HCT116 (cell line): ENCODE measurements at regions not wholly inside any gene's neighbourhood (a gene's known extent, or its start where the extent isn't known, plus 50 kb on each side); places are given as distances from the start of the nearest gene placed in this dataset.

Experiments
- ELF1 ChIP-seq: IDR thresholded peaks from 2 replicates; pipeline ENCODE4 v1.6.1; 2012; ENCODE audit warnings: low read depth, borderline replicate concordance
- POLR2A ChIP-seq: IDR thresholded peaks from 2 replicates; pipeline ENCODE4 v1.7.0; 2011; ENCODE audit warnings: borderline replicate concordance; ENCODE audit not compliant: insufficient read depth, insufficient read length; ENCODE audit errors: extremely low read depth
- TF ChIP-seq, protein P1 (sequence below), 3 experiments: fragments of 200-600 bp in 1 of 3; sonication (generic) in 1 of 3; IDR thresholded peaks in 2 of 3; conservative IDR thresholded peaks in 1 of 3; 2 replicates each; pipeline ENCODE4 v1.5.1; 2012 to 2017; ENCODE audit warnings: low read depth in 2 of 3, low read length in 2 of 3, antibody characterized with exemption in 1 of 3, borderline replicate concordance in 1 of 3, control low read depth in 1 of 3, mild to moderate bottlenecking in 1 of 3, mixed read lengths in 1 of 3, mixed run types in 1 of 3, moderate library complexity in 1 of 3; ENCODE audit not compliant: insufficient read depth in 1 of 3
- TF ChIP-seq, protein P2 (sequence below): IDR thresholded peaks from 2 replicates; pipeline ENCODE4 v1.6.1; 2012
- TF ChIP-seq, protein P3 (sequence below): IDR thresholded peaks from 2 replicates; pipeline ENCODE4 v1.6.1; 2011; ENCODE audit warnings: mild to moderate bottlenecking, low read length, moderate library complexity; ENCODE audit not compliant: insufficient replicate concordance; ENCODE audit errors: extremely low read depth

DNA sequence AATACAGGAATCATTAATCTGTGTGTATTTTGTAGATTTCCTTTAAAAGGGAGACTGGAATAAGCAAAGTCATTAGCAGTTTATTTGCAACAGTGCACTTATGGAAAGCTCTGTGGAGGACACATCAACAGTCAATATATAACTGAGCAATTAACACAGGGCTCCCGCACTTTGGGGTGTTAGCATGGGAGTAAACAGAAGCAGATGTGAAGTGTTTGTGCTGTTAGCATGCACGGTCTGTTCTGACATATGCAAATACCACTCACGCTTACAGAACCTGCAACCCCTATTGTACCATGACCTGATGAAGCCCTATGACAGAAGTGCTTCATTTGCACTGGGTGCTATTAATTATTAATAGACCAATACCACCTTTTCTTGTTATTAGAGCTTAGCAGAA is 118.9 kb downstream of the PPP1R3A start:
- TF ChIP-seq POLR2A (no peak), ELF1 (no peak)
- TF ChIP-seq, protein P1, sequence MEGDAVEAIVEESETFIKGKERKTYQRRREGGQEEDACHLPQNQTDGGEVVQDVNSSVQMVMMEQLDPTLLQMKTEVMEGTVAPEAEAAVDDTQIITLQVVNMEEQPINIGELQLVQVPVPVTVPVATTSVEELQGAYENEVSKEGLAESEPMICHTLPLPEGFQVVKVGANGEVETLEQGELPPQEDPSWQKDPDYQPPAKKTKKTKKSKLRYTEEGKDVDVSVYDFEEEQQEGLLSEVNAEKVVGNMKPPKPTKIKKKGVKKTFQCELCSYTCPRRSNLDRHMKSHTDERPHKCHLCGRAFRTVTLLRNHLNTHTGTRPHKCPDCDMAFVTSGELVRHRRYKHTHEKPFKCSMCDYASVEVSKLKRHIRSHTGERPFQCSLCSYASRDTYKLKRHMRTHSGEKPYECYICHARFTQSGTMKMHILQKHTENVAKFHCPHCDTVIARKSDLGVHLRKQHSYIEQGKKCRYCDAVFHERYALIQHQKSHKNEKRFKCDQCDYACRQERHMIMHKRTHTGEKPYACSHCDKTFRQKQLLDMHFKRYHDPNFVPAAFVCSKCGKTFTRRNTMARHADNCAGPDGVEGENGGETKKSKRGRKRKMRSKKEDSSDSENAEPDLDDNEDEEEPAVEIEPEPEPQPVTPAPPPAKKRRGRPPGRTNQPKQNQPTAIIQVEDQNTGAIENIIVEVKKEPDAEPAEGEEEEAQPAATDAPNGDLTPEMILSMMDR (IDR thresholded peaks at IDR 0.05 in 2 of 3, conservative IDR thresholded peaks at IDR 0.05 in 1 of 3; ENCODE audit: borderline replicate concordance in 1 of 3, insufficient read depth in 1 of 3, low read depth in 2 of 3, low read length in 2 of 3): no peak
- TF ChIP-seq, protein P2, sequence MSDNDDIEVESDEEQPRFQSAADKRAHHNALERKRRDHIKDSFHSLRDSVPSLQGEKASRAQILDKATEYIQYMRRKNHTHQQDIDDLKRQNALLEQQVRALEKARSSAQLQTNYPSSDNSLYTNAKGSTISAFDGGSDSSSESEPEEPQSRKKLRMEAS: no peak
- TF ChIP-seq, protein P3, sequence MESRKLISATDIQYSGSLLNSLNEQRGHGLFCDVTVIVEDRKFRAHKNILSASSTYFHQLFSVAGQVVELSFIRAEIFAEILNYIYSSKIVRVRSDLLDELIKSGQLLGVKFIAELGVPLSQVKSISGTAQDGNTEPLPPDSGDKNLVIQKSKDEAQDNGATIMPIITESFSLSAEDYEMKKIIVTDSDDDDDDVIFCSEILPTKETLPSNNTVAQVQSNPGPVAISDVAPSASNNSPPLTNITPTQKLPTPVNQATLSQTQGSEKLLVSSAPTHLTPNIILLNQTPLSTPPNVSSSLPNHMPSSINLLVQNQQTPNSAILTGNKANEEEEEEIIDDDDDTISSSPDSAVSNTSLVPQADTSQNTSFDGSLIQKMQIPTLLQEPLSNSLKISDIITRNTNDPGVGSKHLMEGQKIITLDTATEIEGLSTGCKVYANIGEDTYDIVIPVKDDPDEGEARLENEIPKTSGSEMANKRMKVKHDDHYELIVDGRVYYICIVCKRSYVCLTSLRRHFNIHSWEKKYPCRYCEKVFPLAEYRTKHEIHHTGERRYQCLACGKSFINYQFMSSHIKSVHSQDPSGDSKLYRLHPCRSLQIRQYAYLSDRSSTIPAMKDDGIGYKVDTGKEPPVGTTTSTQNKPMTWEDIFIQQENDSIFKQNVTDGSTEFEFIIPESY: no peak
